Transverse colon (tissue), 4 donors: ENCODE measurements at regions not wholly inside any gene's neighbourhood (a gene's known extent, or its start where the extent isn't known, plus 50 kb on each side); places are given as distances from the start of the nearest gene placed in this dataset.

Experiments used
- POLR2A ChIP-seq: fragments of 450-650 bp; IDR thresholded peaks from one replicate; pipeline ENCODE4 v1.6.1; 2016; ENCODE audit warnings: antibody characterized with exemption, mild to moderate bottlenecking, moderate library complexity
- POLR2AphosphoS5 ChIP-seq, 3 donors: sonication (generic); formaldehyde crosslinking; IDR thresholded peaks; one replicate each; pipeline ENCODE4 v1.6.1; 2016; ENCODE audit warnings: antibody characterized with exemption in 3 of 3
- TF ChIP-seq, protein P1 (sequence below), 5 experiments: fragments of 200-600 bp in 3 of 5; fragments of 450-650 bp in 2 of 5; sonication (generic) in 3 of 5; IDR thresholded peaks; 1 replicate in 2 of 5; 2 replicates in 3 of 5; pipeline ENCODE4 v1.5.1; 2016 to 2017; ENCODE audit warnings: antibody characterized with exemption in 5 of 5, inconsistent platforms in 3 of 5, mild to moderate bottlenecking in 2 of 5, moderate library complexity in 1 of 5

DNA sequence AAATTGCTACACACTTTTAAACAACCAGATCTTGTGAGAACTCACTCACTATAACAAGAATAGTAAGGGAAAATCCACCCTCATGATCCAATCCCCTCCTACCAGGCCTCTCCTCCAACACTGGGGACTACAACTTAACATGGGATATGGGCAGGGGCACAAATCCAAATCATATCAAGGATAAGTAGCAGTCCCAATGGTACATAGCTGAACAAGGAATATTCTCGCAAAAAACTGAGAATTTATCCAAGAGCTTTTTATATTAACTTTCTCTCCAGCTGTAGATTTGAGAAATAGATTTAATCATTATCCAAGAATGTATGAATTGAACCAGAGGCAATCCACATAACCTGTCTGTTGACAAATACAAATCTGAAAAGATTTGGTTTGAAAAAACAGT lies 185.2 kb downstream of the TMTC3 start:
- TF ChIP-seq POLR2A = no peak
- no peak for TF ChIP-seq POLR2AphosphoS5 (IDR thresholded peaks at IDR 0.05)
- TF ChIP-seq, protein P1, sequence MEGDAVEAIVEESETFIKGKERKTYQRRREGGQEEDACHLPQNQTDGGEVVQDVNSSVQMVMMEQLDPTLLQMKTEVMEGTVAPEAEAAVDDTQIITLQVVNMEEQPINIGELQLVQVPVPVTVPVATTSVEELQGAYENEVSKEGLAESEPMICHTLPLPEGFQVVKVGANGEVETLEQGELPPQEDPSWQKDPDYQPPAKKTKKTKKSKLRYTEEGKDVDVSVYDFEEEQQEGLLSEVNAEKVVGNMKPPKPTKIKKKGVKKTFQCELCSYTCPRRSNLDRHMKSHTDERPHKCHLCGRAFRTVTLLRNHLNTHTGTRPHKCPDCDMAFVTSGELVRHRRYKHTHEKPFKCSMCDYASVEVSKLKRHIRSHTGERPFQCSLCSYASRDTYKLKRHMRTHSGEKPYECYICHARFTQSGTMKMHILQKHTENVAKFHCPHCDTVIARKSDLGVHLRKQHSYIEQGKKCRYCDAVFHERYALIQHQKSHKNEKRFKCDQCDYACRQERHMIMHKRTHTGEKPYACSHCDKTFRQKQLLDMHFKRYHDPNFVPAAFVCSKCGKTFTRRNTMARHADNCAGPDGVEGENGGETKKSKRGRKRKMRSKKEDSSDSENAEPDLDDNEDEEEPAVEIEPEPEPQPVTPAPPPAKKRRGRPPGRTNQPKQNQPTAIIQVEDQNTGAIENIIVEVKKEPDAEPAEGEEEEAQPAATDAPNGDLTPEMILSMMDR (IDR thresholded peaks at IDR 0.05) = no peak
